ENCODE measurements at regions not wholly inside any gene's neighbourhood (a gene's known extent, or its start where the extent isn't known, plus 50 kb on each side); places are given as distances from the start of the nearest gene placed in this dataset.

- Histone ChIP-seq H3K4me3 (ENCODE audit: low read depth, low read length) (no peak overlapping the region), H3K36me3 (ENCODE audit: control insufficient read depth, insufficient read depth, low read length) (no peaks in the 10 kb centered on the region), H3K27me3 (replicated peaks; ENCODE audit: control insufficient read depth, insufficient read depth, low read length) (no peaks in the 10 kb centered on the region), H3K4me1 (no peaks in the 10 kb centered on the region), H3K9me3 (no peaks in the 10 kb centered on the region)
- peaks cover 2% of the 10 kb centered on the region for H3K27me3 Mint-ChIP-seq (ENCODE audit: insufficient read depth, unreplicated experiment)
- no peak overlapping the region for H3K4me3 Mint-ChIP-seq (ENCODE audit: unreplicated experiment)
- H3K36me3 Mint-ChIP-seq (ENCODE audit: insufficient read depth, unreplicated experiment), result no peaks in the 10 kb centered on the region
- no peaks in the 10 kb centered on the region for H3K9me3 Mint-ChIP-seq (ENCODE audit: unreplicated experiment)
- DNase-seq, result no peak
- H3K4me1 Mint-ChIP-seq (ENCODE audit: low read depth, unreplicated experiment), result no peaks in the 10 kb centered on the region
- no TSS peak for BruUV-seq (replicated peaks)
- POLR2A ChIA-PET, result no interaction called here
- no peak overlapping the region for H3K27ac Mint-ChIP-seq (ENCODE audit: unreplicated experiment)
- CTCF ChIA-PET, result no interaction called here
- intact Hi-C loops (cut with micrococcal nuclease; ENCODE audit: unreplicated experiment), result no loop called here
- TF ChIP-seq CTCF (IDR thresholded peaks at IDR 0.05; ENCODE audit: insufficient read depth in 1 of 2, low read depth in 1 of 2, low read length in 1 of 2, severe bottlenecking in 1 of 2, unreplicated experiment in 1 of 2), result no peak
These were observed 222.9 kb upstream of the ZNF32 start for GRCh38 chr10:43871545-43871944.

DNA sequence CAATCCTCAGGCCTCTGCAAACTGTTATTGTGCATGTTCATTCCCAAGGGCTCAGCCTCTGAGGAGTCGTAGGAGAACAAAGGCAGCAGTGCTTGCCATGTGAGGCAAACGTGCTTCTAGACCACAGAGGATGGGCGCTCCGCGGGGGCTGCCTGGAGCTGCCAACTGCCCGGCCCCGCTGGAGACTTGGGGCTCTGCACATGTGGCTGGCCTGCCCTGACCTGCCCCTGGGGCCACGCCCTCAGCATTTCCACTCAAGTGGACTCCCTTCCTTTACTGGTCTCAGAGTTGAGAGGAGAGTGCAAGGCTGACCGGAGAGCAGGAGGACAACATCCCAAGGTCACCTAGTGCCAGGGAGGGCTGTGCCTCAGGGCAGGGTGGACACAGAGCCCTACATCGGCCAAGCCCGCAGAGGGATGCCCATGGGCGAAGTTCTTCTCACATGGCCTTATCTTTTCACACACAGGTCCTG lies 222.3 kb upstream of the ZNF32 start:
- Histone ChIP-seq H3K27me3 (replicated peaks; ENCODE audit: control insufficient read depth, insufficient read depth, low read length) (no peaks in the 10 kb centered on the region), H3K4me1 (no peaks in the 10 kb centered on the region), H3K36me3 (ENCODE audit: control insufficient read depth, insufficient read depth, low read length) (no peaks in the 10 kb centered on the region), H3K9me3 (no peaks in the 10 kb centered on the region), H3K4me3 (ENCODE audit: low read depth, low read length) (no peak overlapping the region)
- no TSS peak for BruUV-seq (replicated peaks)
- Mint-ChIP-seq H3K27ac (ENCODE audit: unreplicated experiment) (no peak overlapping the region), H3K36me3 (ENCODE audit: insufficient read depth, unreplicated experiment) (no peaks in the 10 kb centered on the region), H3K9me3 (ENCODE audit: unreplicated experiment) (no peaks in the 10 kb centered on the region), H3K4me1 (ENCODE audit: low read depth, unreplicated experiment) (no peaks in the 10 kb centered on the region), H3K27me3 (ENCODE audit: insufficient read depth, unreplicated experiment) (peaks cover 2% of the 10 kb centered on the region), H3K4me3 (ENCODE audit: unreplicated experiment) (no peak overlapping the region)
- no peak for TF ChIP-seq CTCF (IDR thresholded peaks at IDR 0.05; ENCODE audit: insufficient read depth in 1 of 2, low read depth in 1 of 2, low read length in 1 of 2, severe bottlenecking in 1 of 2, unreplicated experiment in 1 of 2)
- ChIA-PET POLR2A (no interaction called here), CTCF (no interaction called here)
- DNase-seq, result no peak
- intact Hi-C loops (cut with micrococcal nuclease; ENCODE audit: unreplicated experiment), result no loop called here

DNA sequence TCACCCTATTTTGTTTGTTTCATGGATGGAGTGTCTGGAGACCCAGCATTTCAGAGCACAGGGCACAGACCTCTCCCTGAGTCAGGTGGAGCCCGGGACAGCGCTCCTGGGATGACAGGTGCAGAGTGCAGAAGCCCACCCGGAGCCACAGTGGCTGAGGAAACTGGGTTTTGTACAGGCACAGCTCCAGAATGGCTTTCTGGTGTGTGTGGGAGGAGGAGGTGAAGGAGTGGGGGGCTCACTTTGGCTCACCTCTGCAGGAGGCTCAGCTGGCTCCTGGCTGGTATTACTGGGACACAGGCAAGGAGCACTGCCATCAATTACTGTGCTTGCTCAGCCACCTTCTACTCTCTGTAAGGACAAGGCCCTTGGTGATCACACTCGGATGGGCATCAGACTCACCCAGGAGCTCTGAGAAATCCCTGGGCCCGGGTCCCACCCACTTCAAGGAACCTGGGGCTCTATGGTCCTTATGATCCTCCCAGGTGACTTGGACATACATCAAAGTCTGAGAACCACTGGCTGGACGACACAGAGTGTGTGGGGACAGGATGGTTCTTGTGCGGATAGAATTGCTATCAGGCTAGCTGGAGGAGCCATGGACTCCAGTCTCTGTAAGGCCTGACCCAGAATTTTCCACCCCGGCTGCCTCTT lies 221.1 kb upstream of the ZNF32 start:
- TF ChIP-seq CTCF (IDR thresholded peaks at IDR 0.05; ENCODE audit: insufficient read depth in 1 of 2, low read depth in 1 of 2, low read length in 1 of 2, severe bottlenecking in 1 of 2, unreplicated experiment in 1 of 2), result no peak
- no peak overlapping the region for H3K4me3 ChIP-seq (ENCODE audit: low read depth, low read length)
- CTCF ChIA-PET, result no interaction called here
- H3K36me3 ChIP-seq (ENCODE audit: control insufficient read depth, insufficient read depth, low read length), result no peaks in the 10 kb centered on the region
- no peak for DNase-seq
- peaks cover 4% of the 10 kb centered on the region for H3K4me1 ChIP-seq
- H3K27me3 ChIP-seq (replicated peaks; ENCODE audit: control insufficient read depth, insufficient read depth, low read length), result no peaks in the 10 kb centered on the region
- POLR2A ChIA-PET, result interaction anchor here (0.6 kb wide), 1 partner anchor 221 kb away, joined by 3 read pairs; the partner anchor contains the start of gene ZNF32
- BruUV-seq (replicated peaks), result no TSS peak
- no peaks in the 10 kb centered on the region for H3K9me3 Mint-ChIP-seq (ENCODE audit: unreplicated experiment)
- no peak overlapping the region for H3K27ac Mint-ChIP-seq (ENCODE audit: unreplicated experiment)
- H3K36me3 Mint-ChIP-seq (ENCODE audit: insufficient read depth, unreplicated experiment), result no peaks in the 10 kb centered on the region
- peaks cover 2% of the 10 kb centered on the region for H3K27me3 Mint-ChIP-seq (ENCODE audit: insufficient read depth, unreplicated experiment)
- H3K9me3 ChIP-seq, result no peaks in the 10 kb centered on the region
- H3K4me3 Mint-ChIP-seq (ENCODE audit: unreplicated experiment), result no peak overlapping the region
- H3K4me1 Mint-ChIP-seq (ENCODE audit: low read depth, unreplicated experiment), result no peaks in the 10 kb centered on the region
- intact Hi-C loops (cut with micrococcal nuclease; ENCODE audit: unreplicated experiment), result no loop called here
